NK-92 (cell line): ENCODE measurements at regions not wholly inside any gene's neighbourhood (a gene's known extent, or its start where the extent isn't known, plus 50 kb on each side); places are given as distances from the start of the nearest gene placed in this dataset.
"Not testable (repeated sequence)": the region's sequence is repeated elsewhere in the genome, so short reads cannot be mapped to it uniquely, and the experiment has no call there.

Experiments used
- DNase-seq: peaks from one replicate; lab custom pipeline; 2025; ENCODE audit not compliant: unreplicated experiment; lab: John Stamatoyannopoulos, UW

GRCh38 chr2:193469251-193469650 lies 1274.5 kb upstream of the TMEFF2 start:
- no peak for DNase-seq

DNA sequence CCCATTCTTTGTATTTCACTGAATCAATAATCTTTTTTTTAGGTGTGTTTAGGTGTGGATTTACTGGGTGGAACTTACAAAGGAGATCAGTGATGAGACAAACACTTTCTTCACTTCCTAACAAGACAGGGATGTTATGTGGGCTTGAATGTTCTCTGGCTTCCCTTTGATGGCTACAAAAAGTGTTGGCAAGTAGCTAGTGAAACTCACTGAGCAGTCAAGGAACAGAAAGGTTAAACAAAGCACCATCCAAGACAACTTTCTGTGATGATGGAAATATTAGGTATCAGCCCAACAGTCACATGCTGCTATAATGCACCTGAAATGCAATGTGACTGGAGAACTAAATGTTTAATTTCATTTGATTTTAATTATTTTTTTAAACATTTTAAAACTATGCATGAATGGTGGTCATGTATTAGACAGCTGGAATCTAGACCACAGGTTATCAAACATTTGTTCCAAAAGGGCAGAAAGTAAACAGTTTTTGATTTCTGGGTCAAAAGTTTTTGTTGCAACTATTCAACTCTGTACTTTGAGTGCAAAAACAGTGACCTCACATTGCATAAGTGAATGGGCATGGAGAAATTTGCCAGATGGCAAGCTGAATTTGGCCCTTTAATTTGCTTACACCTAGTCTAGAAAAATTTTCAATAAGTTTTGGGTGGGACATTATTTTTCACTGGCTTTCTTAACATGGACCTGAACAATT lies 1272.7 kb upstream of the TMEFF2 start:
- no peak for DNase-seq

GRCh38 chr2:193463011-193463410 lies 1268.3 kb upstream of the TMEFF2 start:
- DNase-seq: no peak

- no peak for DNase-seq
Observed at GRCh38 chr2:193462411-193462810, 1267.7 kb upstream of the TMEFF2 start.

GRCh38 chr2:193461431-193461934 lies 1266.8 kb upstream of the TMEFF2 start:
- DNase-seq: no peak

GRCh38 chr2:193446967-193447366 lies 1252.2 kb upstream of the TMEFF2 start:
- no peak for DNase-seq

DNA sequence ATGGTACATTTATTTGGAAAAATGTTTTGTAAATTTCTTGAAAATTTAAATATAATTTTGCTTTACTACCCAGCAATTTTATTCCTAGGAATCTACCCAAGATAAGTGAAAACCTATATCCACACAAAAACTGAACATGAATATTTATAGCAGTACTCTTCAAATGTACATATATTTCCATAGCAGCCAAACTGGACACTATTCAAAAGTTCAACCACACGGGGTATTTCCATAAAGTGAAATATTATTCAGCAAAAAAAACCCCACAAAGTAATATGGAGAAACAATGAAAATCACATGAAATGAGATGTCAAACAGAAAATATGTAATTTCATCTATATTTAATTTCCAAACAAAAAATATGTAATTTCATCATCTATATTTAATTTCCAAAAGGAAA lies 1247.6 kb upstream of the TMEFF2 start:
- no peak for DNase-seq

DNA sequence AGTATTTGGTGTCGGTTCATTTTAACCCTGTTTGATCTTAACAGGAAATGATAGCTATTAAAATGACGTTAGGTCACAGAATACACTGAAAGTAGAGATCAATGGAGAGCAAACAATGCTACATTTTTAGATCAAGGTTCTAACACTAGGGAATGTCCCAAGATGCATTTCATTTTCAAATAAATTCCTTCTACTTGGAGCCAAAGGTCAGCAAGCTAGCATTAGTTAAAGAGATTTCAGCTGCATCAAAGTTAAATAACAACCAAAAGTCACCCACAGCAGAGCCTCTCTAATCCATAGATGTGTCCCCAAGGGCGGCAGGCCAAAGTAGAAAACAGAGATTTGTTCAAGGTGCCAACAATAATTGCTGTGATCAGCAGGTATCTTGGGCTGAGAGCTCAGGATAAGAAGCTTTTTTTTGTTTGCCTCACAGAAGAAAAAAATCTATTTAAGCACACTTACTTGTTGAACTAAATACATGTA lies 1233.6 kb upstream of the TMEFF2 start:
- no peak for DNase-seq

- DNase-seq: not testable (repeated sequence)
Observed at GRCh38 chr2:193412368-193412767, 1217.6 kb upstream of the TMEFF2 start.

DNA sequence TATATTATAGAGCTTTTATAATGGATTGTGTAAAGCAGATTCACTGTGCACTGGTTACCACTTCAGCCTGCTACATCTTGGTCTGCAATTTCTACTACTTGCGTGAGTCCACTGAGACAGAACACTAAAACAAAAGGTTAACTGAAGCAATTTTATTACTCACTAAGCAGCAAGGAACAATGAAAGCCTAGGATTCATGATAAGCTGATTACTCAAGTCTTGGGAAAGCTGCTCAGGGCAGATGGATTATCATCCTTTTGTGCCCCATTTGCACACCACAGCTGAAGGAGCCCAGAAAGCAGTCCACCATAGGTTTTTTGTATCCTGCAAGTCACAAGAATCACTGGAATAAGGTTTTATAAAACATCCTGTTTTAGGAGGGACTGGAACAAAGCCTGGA lies 1215.2 kb upstream of the TMEFF2 start:
- DNase-seq: no peak

GRCh38 chr2:193382583-193382982 lies 1187.8 kb upstream of the TMEFF2 start:
- DNase-seq: no peak

GRCh38 chr2:193377789-193378188 lies 1183.1 kb upstream of the TMEFF2 start:
- DNase-seq: no peak

GRCh38 chr2:193373120-193373519 lies 1178.4 kb upstream of the TMEFF2 start:
- no peak for DNase-seq

DNA sequence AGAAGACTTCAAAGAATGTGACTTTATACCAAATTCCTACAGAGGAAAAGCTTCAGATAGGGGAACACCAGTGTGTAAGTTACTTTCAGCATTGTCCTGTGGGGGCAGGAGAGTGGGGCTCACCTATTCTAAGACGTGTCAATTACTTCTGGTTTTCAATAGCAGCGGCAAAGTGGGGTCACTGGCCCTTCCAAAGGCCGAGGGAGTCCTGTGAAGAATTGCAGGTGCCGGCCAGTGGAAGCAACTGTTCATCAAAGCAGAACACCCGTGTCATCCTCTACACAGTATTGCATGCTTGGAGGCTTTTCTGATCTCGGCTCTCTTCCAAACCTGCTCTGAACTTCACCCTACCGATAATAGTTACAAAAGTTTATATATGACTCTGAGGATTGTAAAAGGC lies 1176.5 kb upstream of the TMEFF2 start:
- DNase-seq: no peak

GRCh38 chr2:193368615-193369014 lies 1173.9 kb upstream of the TMEFF2 start:
- no peak for DNase-seq

DNA sequence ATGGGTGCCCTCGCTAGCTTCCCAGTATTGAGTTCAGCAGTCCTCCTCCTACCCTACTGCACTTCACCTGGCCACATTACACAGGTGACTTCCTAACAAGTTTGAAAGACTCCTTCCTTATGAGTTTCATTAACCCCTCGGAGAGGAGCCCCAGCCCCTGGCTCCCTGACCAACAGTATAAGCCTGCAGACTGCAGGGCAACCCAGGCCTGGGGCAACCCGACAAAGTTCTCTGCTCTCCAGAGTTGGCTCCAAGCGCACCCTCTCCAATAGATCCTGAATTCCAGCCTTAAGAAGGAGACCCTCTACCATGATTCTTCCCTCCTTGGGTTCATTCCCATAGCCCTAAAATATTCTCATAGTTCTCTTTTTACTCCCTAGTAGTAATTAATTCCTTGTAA lies 1162.8 kb upstream of the TMEFF2 start:
- DNase-seq: no peak

DNA sequence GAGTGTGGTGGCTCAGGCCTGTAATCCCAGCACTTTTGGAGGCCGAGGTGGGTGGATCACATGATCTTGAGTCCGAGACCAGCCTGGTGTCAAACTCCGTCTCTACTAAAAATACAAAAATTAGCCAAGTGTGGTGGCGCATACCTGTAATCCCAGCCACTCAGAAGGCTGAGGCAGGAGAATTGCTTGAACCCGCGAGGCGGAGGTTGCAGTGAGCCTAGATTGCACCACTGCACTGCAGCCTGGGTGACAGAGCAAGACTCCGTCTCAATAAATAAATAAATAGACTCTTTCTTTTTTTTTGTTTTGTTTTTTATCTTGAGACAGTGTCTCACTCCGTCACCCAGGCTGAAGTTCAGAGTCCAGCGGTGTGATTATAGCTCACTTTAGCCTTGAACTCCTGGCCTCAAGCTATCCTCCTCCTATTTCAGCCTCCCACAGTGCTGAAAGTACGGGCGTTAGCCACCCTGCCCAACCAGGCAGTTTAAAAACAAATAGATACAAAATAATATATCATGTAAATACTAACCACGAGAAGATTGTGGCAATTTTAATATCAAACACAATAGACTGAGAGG lies 1158.0 kb upstream of the TMEFF2 start:
- not testable (repeated sequence) for DNase-seq

GRCh38 chr2:193350509-193350908 lies 1155.8 kb upstream of the TMEFF2 start:
- DNase-seq: no peak

DNA sequence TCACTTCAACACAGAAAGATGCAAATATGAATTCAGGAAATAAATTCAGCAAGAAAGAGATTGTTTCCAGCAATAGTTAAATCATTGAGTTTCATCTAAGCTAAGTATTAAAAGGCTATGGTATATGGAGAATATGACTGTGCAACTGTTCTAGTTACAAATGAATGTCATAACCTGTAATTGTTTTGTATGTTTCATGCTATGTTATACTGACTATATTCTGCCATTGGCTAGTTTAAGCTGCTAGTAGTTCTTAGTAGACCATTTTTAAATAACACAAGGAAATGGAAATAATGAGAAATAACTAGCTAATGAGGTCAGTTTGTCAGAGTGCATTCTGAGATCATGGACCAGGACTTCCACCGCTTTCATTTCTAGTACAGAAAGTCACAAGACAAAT lies 1154.9 kb upstream of the TMEFF2 start:
- no peak for DNase-seq

DNA sequence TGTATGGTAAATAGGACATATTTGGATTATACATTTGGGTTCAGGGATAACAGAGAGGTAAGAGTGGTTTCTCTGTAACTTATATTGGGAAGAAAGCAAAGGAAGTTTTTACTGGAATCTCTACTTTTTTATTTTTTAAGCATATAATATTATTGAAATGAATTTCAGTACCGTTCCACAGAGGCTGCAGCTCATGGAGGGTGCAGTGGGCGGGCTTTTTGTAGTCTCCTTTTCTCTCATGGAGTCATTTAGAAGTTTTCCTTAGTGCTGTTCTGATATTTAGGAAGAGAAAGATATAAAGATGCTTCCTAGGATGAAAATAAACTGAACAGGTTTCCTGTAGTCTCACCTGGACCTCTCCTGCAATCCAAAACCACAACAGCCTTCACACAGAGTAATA lies 1153.3 kb upstream of the TMEFF2 start:
- no peak for DNase-seq

- no peak for DNase-seq
Observed at GRCh38 chr2:193336781-193337180, 1142.0 kb upstream of the TMEFF2 start.

- DNase-seq: no peak
Observed at GRCh38 chr2:193334401-193334800, 1139.7 kb upstream of the TMEFF2 start.

DNA sequence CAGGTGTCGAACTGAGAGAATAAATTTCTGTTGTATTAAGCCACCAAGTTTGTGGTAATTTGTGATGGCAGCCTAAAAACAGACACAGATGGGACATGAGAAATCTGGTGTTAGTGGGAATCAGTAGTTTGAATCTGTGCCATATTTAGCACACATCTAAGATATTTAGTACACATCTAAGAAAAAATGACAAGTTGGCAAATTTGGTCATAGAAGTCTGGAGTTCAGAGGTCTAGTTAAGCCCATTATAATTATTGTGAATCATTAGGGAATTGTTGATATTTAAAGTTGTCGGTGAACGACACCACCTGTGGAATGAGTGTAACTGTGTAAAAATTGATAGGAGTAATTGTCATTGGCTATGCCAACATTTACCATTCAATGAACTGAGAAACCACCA lies 1138.8 kb upstream of the TMEFF2 start:
- DNase-seq: no peak
